ENCODE measurements at regions not wholly inside any gene's neighbourhood (a gene's known extent, or its start where the extent isn't known, plus 50 kb on each side); places are given as distances from the start of the nearest gene placed in this dataset.
"Not testable (repeated sequence)": the region's sequence is repeated elsewhere in the genome, so short reads cannot be mapped to it uniquely, and the experiment has no call there.

DNA sequence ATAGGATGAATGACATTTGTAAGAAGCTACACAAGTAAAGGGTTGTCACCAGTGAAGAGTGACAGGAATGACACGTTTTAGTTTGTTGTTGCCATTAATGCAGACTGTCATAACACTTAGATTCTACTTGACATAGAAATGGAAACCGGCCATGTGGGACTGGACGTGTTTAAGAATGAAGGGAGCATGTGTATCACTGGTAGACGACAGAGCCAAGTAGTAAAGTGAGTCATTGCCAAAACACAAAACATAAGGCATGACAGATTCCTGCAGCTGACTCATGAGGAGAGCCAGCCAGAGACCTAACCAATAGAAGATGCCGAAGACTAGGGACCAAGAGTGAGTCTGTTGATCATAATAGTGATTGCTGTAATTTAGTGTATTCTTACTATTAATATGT lies 106.2 kb upstream of the PLAAT1 start:
- DNase-seq (ENCODE audit: low spot score) = no peak
- H3K27ac ChIP-seq = no peak overlapping the region
- H3K4me1 ChIP-seq (replicated peaks) = no peaks in the 10 kb centered on the region
- H3K9me3 ChIP-seq = no peaks in the 10 kb centered on the region
- intact Hi-C loops (cut with DNase I) = no loop called here
- no peaks in the 10 kb centered on the region for H3K27me3 ChIP-seq (replicated peaks; ENCODE audit: insufficient read depth)
- H3K4me3 ChIP-seq = no peak overlapping the region
- no peaks in the 10 kb centered on the region for H3K36me3 ChIP-seq
- TF ChIP-seq POLR2A (IDR thresholded peaks at IDR 0.05) (no peak), POLR2AphosphoS5 (IDR thresholded peaks at IDR 0.05) (no peak), CTCF (IDR thresholded peaks at IDR 0.05) (no peak)
- 54% methylated on average over 5 of the region's 5 CpGs for WGBS

GRCh38 chr3:193140381-193140780 lies 100.6 kb upstream of the PLAAT1 start:
- TF ChIP-seq CTCF (IDR thresholded peaks at IDR 0.05) (no peak), POLR2AphosphoS5 (IDR thresholded peaks at IDR 0.05) (no peak), POLR2A (IDR thresholded peaks at IDR 0.05) (no peak)
- DNase-seq (ENCODE audit: low spot score) = no peak
- H3K27ac ChIP-seq = no peak overlapping the region
- no peaks in the 10 kb centered on the region for H3K4me1 ChIP-seq (replicated peaks)
- no peaks in the 10 kb centered on the region for H3K27me3 ChIP-seq (replicated peaks; ENCODE audit: insufficient read depth)
- intact Hi-C loops (cut with DNase I) = no loop called here
- H3K9me3 ChIP-seq = no peaks in the 10 kb centered on the region
- H3K36me3 ChIP-seq = no peaks in the 10 kb centered on the region
- no peak overlapping the region for H3K4me3 ChIP-seq
- 35% methylated on average over 2 of the region's 2 CpGs for WGBS

DNA sequence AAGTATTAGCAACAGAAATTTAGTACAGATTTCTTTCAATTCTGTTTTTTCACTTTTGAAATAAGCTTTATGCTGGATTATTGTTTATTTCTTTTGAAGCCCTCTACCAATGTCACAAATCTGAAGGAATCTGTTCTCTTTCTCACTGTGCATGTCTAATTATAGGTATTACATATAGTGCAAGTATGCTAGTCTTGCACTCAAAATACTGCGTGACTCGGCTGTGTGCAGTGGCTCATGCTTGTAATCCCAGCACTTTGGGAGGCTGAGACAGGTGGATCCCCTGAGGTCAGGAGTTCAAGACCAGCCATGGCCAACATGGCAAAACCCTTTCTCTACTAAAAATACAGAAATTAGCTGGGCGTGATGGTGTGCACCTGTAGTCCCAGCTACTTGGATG lies 95.8 kb upstream of the PLAAT1 start:
- Histone ChIP-seq H3K9me3 (no peaks in the 10 kb centered on the region), H3K36me3 (no peaks in the 10 kb centered on the region), H3K27me3 (replicated peaks; ENCODE audit: insufficient read depth) (no peaks in the 10 kb centered on the region), H3K4me3 (no peak overlapping the region), H3K27ac (no peak overlapping the region), H3K4me1 (replicated peaks) (no peaks in the 10 kb centered on the region)
- intact Hi-C loops (cut with DNase I) = no loop called here
- no peak for TF ChIP-seq CTCF (IDR thresholded peaks at IDR 0.05)
- TF ChIP-seq POLR2A (IDR thresholded peaks at IDR 0.05) = no peak
- TF ChIP-seq POLR2AphosphoS5 (IDR thresholded peaks at IDR 0.05) = no peak
- no peak for DNase-seq (ENCODE audit: low spot score)
- WGBS = 91% methylated on average over 3 of the region's 3 CpGs

- H3K4me1 ChIP-seq (replicated peaks) = no peaks in the 10 kb centered on the region
- no peaks in the 10 kb centered on the region for H3K36me3 ChIP-seq
- no peaks in the 10 kb centered on the region for H3K27me3 ChIP-seq (replicated peaks; ENCODE audit: insufficient read depth)
- TF ChIP-seq POLR2AphosphoS5 (IDR thresholded peaks at IDR 0.05) = no peak
- TF ChIP-seq POLR2A (IDR thresholded peaks at IDR 0.05) = no peak
- no peak for TF ChIP-seq CTCF (IDR thresholded peaks at IDR 0.05)
- WGBS = 66% methylated on average over 5 of the region's 5 CpGs
- intact Hi-C loops (cut with DNase I) = no loop called here
- H3K27ac ChIP-seq = no peak overlapping the region
- H3K9me3 ChIP-seq = no peaks in the 10 kb centered on the region
- H3K4me3 ChIP-seq = no peak overlapping the region
- DNase-seq (ENCODE audit: low spot score) = no peak
Observed at GRCh38 chr3:193148688-193149473, 92.1 kb upstream of the PLAAT1 start.

DNA sequence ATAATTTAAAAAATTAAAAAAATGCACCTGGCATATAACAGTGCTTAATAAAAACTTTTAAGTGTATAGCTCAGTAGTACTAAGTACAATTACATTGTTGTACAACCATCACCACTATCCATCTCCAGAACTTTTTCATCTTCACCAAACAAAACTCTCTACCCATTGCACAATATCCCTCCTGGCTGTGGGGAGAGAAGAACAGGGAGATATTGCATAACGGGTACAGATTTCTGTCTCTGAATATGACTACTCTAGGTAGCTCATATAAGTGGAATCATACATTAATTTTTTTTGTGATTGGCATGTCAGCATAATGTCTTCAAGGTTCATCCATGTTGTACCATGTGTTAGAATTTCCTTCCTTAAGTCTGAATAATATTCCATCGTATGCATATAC lies 91.0 kb upstream of the PLAAT1 start:
- WGBS = 89% methylated on average over 2 of the region's 2 CpGs
- Histone ChIP-seq H3K27me3 (replicated peaks; ENCODE audit: insufficient read depth) (no peaks in the 10 kb centered on the region), H3K4me3 (no peak overlapping the region), H3K4me1 (replicated peaks) (no peaks in the 10 kb centered on the region), H3K27ac (no peak overlapping the region), H3K9me3 (no peaks in the 10 kb centered on the region), H3K36me3 (no peaks in the 10 kb centered on the region)
- no peak for DNase-seq (ENCODE audit: low spot score)
- TF ChIP-seq POLR2A (IDR thresholded peaks at IDR 0.05) (no peak), CTCF (IDR thresholded peaks at IDR 0.05) (no peak), POLR2AphosphoS5 (IDR thresholded peaks at IDR 0.05) (no peak)
- intact Hi-C loops (cut with DNase I) = no loop called here

DNA sequence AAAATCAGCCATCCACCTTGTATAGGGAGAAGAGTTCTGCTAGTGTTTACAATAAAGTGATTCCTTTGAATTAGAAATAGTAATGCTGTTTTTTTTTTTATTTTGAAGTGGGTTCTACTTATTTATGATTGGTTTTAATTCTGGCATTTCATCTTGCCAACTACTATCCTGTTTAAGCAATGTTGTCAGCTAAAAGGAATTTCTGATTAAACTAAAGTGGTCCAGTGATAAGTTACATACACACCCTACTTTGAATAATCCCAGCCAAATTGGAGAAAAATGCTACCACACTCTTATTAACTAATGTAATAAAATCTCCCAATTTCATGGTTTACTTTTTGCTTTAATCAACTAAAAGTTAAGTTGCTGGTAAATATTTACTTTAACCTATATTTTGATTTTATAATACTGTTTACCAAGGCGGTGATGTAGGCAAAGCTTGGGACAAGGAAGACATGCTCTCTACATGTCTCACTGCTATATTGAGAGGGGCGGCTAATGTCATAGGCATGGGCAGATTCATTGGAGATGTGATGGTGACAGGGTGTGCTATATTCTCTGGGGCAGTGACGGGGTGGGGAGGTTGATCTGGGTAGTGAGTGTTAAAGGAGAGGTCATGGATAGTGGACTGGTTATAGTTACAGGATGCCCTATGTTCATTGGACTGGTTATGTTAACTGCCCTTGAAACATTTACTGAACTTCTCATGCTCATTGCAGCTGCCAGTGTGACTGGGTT lies 85.8 kb upstream of the PLAAT1 start:
- H3K9me3 ChIP-seq; H3K36me3 ChIP-seq; H3K4me1 ChIP-seq (replicated peaks); H3K27ac ChIP-seq; DNase-seq (ENCODE audit: low spot score); H3K4me3 ChIP-seq; intact Hi-C loops (cut with DNase I); H3K27me3 ChIP-seq (replicated peaks; ENCODE audit: insufficient read depth): not testable (repeated sequence)
- 84% methylated on average over 3 of the region's 3 CpGs for WGBS

Measured in prostate gland (tissue), 2 donors.